HG03571 (cell line): ENCODE measurements at regions not wholly inside any gene's neighbourhood (a gene's known extent, or its start where the extent isn't known, plus 50 kb on each side); places are given as distances from the start of the nearest gene placed in this dataset.

ENCODE experiments used
- ATAC-seq: cut with Tn5 transposase; IDR thresholded peaks from one replicate; pipeline ENCODE4 v1.9.1; 2021; ENCODE audit not compliant: unreplicated experiment

DNA sequence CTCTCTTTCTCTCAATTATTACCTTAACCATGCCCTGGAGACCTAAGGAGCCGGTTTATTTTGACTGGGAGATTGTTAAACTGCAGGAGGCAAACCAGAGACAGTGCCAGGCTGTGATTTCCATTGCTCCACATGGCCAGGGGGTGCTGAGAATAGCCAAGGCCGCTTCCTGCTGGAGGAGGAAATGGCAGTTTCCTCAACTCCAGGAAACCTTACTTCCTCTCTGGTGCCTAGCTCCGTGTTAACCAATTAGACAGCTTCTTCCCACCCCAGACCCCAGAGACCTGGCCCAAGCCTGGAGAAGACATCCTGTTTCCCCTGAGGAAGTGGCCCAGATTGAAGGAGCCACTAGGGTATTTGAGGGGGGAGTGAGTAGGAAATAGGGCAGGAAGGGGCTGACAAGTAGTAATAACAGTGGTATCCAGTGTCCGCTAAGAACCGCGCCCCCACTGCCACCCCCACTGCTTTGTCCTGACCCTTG, 161.2 kb downstream of the PLPP3 start:
- no peak for ATAC-seq

DNA sequence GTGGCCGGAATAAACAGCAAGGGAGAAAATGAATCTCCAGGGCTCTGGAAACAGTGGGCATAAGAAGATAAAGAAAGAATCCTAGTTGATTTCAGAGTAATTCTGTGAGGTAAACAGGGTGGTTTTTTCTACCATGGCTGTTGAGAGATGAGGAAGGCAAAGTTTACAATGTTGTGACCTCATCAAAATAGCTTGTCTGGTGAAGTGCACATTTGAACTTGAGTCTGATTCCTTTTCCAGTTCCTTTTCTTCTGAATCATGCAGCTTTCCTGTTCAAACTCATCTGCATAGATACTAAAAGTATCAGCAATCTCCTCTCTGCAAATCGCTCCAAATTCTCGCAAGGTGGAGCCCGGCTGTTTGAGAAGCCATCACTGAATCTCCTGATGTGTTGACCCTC, 161.7 kb downstream of the PLPP3 start:
- ATAC-seq: no peak

DNA sequence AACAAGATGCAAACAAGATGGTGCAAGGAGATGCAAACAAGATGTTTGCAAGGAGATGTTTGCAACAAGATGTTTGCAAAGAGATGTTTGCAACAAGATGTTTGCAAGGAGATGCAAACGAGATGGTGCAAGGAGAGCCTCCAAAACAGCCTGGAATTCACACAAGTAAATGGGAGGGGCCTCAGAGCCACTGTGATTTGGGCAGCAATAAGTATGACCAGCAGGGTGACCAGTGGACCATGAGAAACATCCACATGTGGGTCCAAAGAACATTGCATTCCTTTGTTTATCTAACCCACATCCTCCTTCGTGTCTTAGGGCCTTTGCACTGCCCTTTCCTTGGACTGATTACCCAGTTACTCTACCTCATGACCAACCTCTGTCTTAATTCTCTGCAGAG, 162.9 kb downstream of the PLPP3 start:
- ATAC-seq: no peak

DNA sequence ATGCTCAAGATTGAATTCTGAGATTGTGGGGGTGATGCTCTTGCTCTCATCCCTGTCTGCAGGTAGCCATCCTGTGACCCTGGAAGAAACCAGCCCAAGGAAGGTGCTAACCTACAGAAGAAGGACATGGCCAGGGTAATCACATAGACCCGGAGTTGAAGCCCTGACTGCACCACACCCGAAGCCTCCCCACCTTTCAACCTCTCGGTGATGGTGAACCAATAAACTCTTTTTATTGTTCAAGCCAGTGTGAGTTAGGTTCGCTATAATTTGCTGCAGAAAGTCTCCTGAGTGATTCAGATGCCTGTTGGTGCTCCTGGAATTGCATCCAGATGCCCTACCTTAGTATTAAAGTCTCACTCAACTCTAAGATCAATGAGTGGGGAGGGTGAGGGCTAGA, 163.6 kb downstream of the PLPP3 start:
- ATAC-seq: no peak

DNA sequence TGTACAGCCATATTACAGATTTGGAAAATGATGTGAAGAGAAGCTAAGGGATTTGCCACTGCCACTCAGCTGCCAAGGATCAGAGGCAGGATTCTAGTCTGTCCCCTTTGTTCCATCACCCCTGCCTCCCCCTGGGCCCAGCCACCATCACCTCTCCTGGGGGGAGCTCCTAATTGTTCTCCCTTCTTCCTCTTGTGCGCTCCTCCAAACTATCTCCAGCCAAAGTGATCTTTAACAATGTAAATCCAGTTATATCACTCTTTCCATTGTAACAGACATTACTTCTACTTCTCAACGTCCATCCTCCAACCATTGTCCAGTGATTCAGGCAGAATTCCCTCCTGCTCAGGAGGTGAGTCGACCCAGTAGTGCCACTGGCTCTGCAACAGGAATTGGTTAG, 164.1 kb downstream of the PLPP3 start:
- ATAC-seq: no peak

DNA sequence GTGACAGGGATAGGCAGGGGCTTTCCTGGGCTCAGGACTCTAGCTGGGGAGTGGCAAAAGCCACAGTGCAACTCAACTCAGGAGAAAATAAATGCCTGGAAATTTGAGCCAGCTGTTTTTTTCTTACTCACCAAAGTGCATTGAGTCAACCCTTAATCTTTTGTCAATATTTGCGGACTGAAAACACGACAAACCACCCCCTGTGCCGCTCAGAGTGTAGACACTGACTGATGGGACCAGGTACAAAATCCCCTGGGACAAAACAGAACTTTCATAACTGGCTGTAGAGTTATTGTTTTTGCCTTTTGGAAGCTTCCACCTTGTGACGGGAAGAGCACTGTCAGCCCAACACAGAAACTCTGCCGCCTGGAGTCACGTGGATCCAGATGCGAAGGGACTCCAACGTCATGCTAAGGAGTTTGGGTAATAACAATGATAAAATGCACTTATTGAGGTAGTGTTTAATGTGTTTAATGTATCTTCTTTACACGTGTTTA, 164.6 kb downstream of the PLPP3 start:
- no peak for ATAC-seq

DNA sequence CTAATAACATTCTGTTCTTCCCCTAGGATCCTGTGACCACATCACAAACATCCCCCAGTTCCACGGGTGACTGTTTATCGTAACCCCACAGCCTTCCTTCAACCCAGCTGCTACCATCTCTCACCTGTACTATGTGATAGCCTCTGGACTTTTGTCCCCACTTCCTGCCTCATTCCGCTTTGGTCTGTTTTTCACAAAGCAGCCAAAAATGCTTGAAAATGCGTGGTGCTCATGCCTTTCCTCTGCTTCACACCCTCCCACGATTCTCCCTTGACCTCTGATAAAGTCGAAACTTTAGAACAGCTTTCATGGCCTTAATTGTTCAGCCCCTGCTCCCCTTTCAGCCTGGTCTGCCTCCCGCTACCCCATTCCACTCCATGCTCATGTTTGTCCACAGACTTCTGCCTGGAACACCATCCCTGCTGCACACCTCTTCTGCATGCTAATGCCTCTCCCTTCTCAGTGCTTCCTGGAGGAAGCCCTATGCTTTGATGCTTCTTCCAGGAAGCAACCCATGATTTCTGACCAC, 165.6 kb downstream of the PLPP3 start:
- no peak for ATAC-seq

DNA sequence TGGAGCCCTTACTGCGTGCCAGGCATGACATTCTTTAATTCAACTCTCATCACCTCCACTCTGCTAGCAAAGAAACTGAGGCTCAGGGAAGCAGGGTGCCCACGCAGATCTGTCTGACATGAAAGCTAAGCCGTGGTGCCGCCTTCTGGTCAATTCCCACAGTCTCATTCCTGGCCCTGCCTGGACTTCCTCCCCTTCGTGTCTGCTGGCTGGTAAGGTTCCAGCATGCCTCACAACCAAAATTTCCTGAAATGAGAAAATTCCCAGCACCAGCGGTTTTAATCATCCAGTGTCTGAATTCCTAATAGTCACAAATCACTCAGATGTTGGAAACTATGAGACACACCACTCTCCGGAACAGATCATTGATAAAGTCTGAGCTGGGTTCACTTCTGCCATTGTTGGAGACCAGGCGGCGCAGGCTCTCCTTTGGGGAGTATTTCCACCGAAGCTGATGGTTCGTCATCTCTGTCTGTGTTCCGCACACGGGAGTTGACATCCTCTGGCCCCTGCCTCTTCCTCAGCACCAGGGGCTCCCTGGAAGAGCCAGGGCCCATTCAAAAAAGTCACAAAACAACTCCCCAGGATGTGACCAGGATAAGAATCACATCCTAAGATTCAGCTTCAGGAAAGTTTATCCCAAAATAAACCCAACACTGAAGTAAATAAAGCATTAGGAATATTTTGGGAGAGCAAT, 167.7 kb downstream of the PLPP3 start:
- no peak for ATAC-seq

DNA sequence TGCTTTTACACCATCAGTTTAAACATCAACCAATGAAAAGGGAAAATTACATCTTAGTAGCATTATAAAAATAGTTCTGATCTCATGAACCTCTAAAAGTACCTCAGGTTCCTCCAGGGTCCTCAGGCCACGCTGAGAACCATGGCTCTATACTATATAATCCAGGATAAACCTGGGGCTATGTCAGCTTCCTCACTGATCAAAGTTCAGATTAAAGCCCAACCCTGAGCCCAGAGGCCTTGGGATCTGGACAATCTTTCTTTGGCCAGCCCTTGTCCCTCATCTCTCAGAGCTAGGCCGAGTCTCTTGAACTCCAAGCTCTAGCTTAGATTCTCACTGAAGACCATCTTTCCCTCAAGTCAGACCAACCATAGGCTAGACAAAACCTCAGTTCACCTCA, 168.3 kb downstream of the PLPP3 start:
- ATAC-seq: no peak

DNA sequence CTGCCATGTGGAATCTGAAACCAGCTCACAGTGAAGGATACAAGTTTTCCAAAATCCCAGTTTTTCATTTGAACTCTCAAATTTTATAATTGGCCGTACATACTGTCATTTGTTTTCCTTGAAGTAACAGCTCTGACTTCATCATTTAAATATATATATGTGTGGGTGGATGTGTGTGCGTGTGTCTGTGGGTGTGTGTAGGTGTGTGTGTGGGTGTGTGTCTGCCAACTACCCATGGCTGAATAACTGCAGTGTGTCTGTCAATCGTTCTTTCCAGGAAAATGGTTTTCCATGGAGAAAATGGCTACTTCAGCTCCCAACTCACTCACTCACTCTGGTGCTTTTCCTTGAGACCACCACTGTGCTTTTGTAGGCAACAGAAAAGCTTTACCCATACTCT, 169.0 kb downstream of the PLPP3 start:
- ATAC-seq: no peak

DNA sequence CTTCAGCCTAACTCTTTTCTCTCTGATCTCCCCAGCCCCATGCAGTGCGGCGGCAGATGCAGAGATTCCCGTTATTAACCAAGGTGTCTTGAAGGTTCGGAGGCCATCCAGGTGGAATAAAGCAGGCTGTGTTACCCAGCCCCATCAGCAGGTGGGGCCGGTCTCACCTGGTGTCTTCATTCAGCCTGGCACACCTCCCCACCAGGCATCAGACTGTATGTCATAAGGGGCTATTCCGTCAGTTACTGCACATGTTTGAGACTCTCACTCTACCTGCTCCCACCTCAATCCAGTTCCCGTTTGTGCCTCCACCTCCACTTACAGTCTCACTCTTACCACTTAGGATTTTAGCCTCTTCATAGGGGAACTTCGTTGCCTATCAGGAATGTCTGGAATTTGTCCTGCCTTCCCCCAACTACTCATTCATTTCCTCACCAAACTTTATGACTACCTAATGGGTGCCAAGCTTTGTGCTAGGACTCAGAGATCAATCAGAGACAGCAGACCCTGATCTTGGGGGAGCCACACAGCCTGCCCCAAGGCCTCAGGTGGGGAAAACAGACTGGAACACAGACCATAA, 170.2 kb downstream of the PLPP3 start:
- no peak for ATAC-seq

DNA sequence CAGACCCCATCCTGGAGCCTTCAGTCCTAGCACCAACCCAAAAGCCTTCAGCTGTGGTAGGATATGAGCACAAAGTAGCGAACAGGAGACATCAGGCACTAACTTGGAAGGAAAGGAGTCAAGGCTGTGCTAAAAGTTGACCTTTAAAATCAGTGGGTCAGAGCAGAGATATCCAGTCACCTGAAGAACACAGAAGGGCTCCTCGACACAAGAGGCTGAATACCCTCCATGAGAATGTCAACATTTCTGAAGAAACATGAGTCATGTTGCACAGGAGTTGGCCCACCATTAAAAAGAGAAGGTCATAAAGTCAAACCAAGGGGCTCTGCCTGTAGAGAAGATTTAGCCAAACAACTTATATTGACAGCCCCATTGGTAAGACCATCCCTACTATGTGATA, 172.5 kb downstream of the PLPP3 start:
- no peak for ATAC-seq

DNA sequence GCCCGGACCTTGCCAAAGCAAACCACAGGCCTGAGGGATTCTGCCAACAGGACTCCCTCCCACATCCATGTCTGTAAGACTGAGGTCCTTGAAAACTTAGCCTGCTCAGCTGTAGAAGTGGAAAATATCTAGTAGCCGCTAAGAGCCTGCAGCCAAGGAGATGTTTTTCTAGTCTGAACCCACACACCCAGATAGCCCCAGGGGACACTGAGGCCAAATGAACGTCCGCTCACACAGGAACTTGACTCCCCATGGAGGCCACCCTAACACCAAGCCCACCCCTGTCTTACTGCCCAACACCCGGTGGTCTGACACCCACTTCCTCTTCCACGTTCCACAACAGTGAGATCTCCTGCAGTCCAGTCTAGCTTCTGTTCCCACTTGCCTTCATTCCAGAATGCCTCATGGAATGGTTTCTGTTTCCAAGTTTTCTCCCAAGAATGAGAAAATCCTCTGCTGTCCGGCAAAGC, 174.8 kb downstream of the PLPP3 start:
- no peak for ATAC-seq

DNA sequence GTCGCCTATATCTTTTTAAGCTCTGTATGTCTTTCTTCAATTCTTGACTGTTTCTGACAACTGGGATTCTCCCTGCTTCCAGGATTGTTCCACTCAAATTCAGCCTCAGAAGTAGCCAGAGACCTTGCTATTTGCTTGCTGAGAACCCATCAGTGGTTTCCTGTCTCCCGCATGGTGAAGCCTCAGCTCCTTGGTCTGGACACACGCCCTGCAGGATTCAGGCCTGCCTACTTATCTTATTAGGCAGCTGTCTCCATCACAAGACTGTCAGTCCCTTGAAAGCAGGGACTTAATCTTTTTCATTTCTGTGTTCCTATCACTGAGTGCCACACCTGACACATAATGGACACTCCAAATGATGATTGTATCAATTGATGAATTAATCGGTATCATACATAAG, 175.3 kb downstream of the PLPP3 start:
- ATAC-seq: no peak

DNA sequence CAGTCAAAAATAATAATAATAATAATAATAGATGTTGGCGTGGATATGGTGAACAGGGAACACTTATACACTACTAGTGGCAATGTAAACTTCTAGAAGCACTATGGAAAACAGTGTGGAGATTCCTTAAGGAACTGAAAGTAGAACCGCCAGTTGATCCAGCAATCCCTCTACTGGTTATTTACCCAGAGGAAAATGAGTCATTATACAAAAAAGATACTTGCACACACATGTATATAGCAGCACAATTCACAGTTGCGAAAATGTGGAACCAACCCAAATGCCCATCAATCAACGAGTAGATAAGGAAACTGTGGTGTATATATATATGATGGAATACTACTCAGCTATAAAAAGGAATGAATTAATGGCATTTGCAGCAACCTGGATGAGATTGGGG, 176.0 kb downstream of the PLPP3 start:
- ATAC-seq: no peak

DNA sequence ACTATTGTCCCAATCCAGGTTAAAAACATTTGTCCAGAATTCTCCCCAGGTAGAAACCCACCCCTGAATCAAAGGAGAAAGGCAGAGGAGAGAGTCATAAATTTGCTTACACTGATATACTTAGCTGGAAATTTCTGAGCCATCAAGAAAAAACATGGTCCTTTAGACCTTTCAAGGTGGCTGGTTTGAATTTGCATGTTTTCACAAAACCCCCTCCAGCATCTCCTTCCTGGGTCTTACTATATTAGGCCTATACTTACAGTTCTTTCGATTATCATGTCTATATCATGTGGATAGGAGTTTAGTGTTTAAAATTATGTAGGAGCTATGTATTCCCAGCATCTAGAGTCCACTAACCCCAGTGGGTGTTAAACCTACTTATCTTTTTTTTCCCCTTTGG, 178.2 kb downstream of the PLPP3 start:
- ATAC-seq: no peak

DNA sequence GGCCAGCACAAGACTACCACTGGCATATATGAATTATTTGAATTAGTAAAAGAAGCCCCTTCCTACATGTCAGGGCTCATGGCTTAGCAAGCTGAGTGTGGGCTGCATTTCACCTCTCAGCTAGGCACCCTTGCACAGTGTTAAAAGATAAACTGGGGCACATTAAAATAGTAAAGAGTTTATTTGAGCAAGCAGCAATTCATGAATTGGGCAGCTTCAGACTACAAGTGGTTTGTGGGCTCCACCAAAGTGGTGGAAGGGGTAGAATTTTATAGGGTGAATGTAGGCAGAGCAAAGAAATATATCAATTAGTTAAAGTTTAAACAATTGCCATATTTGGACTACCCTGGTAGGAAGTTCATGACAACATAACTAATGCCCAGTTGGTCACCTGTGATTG, 178.8 kb downstream of the PLPP3 start:
- no peak for ATAC-seq

DNA sequence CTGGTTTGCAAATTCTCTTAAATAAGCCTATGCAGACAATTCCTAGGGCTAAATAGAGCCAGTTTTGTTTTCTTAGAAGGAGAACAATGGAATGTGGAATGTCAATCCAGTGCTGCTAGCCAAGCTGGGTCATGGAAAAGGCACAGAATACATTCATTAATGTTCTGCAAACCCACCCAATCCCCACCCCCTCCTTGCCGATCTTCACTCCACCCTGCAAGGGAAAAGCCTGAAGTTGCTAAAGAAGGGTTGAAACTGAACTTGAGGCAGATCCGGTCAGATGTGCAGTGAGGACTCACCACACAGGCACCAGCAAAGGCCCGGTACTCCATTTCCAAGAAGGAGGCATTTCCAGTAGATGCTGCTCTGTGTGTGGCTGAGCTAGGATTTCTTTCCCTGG, 179.6 kb downstream of the PLPP3 start:
- no peak for ATAC-seq

DNA sequence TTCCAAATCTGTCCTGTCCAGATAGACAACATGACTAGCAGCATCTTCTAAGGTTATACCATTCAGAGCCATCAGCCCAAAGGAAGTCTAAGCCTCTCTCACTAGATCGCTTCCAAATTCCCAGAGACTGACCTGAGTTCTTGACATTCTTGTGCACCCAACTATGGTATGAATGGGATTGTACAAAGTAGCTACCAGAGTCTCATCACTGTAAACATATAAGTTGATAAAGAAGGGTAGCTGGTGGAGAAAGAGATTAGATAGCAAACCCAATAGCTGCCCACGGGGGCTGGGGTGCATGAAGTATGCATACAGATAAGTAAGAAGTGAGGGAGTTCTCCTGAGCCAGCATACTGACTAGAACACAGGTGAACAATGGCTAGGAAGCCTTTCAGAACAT, 180.0 kb downstream of the PLPP3 start:
- ATAC-seq: no peak

DNA sequence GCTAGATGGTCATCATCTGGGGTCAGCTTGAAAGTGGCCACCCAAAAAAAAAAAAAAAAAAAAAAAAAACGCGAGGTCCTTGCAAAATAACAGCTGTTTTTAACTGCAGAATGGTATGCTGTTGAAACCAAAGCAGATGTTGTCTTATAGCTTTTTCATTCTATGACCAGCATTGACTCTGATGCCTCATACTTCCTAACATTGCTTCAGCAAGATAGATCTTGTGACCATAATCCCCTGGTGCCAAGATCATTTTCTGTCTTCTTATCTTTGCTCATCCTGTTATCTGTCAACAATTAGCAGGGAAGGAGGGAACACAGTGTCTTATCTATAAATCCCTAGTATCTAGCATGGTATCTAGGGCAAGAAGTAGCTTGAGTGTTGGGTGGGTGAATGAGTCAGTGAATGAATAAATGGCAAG, 181.5 kb downstream of the PLPP3 start:
- no peak for ATAC-seq

DNA sequence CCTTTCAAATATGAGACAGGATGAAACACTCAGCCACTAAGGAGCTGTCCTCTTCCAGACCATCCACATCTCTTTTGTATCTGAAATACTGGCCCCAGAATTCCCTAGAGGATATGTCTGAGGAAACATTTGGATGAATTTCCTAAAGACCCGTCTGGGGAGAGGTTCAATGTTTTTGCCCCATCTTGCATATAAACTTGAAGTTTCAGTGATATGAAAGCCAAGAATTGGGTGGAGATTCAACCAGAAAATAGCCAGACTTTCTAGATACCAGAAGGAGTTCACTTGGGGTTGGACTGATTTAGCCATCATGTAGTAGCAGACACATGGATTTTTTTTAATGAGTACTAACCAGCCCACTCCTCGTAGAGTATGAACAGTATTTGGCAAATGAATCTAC, 182.0 kb downstream of the PLPP3 start:
- ATAC-seq: no peak

DNA sequence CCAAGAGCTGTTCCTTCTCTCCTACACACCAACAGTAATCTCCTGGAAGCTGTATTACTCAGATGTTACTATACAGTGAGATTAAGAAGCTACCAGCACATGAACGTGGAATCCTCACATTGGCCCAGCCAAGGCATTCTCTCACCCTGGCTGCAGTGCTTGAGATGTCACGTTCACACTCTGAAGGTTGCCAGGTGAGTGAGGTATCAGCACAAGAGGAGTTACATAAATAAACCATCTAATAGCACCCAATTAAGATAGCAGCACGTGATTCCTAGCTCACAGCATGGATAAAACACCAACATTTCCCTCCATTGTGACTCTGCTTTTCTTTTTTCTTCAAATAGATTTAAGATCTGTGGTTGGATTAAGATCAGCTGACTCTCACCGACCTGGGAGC, 182.8 kb downstream of the PLPP3 start:
- no peak for ATAC-seq
